H1 (cell line): ENCODE measurements at regions not wholly inside any gene's neighbourhood (a gene's known extent, or its start where the extent isn't known, plus 50 kb on each side); places are given as distances from the start of the nearest gene placed in this dataset.

Experiments used
- EGR1 ChIP-seq: IDR thresholded peaks from 2 replicates; pipeline ENCODE4 v1.6.1; 2011; ENCODE audit warnings: low read depth, low read length, borderline replicate concordance
- KDM4A ChIP-seq: IDR thresholded peaks from one replicate; pipeline ENCODE4 v1.7.1; 2012; ENCODE audit warnings: low read depth, mild to moderate bottlenecking, moderate library complexity, low read length, inconsistent platforms; ENCODE audit not compliant: severe bottlenecking
- NRF1 ChIP-seq: IDR thresholded peaks from 2 replicates; pipeline ENCODE4 v1.6.1; 2011; ENCODE audit warnings: mild to moderate bottlenecking, low read depth, low read length, improper control_type of control experiment
- POLR2A ChIP-seq, 2 experiments: IDR thresholded peaks; 1 replicate in 1 of 2; 2 replicates in 1 of 2; pipeline ENCODE4 v1.6.1; 2011; ENCODE audit warnings: low read depth in 2 of 2, low read length in 2 of 2, mild to moderate bottlenecking in 2 of 2; ENCODE audit errors: control extremely low read depth in 1 of 2
- SIN3A ChIP-seq, 2 experiments: IDR thresholded peaks in 1 of 2; conservative IDR thresholded peaks in 1 of 2; 2 replicates each; pipeline ENCODE4 v1.6.1; 2011 to 2012; ENCODE audit warnings: low read length in 2 of 2, improper control_type of control experiment in 1 of 2, low read depth in 1 of 2, mild to moderate bottlenecking in 1 of 2
- SIRT6 ChIP-seq: IDR thresholded peaks from one replicate; pipeline ENCODE4 v1.7.1; 2012; ENCODE audit warnings: low read length, inconsistent platforms
- TF ChIP-seq, protein P1 (sequence below): fragments of 300-600 bp; sonication (generic); IDR thresholded peaks from 2 replicates; pipeline ENCODE4 v1.7.1; 2012; ENCODE audit warnings: low read length, moderate library complexity, mild to moderate bottlenecking, inconsistent platforms; ENCODE audit not compliant: insufficient replicate concordance

DNA sequence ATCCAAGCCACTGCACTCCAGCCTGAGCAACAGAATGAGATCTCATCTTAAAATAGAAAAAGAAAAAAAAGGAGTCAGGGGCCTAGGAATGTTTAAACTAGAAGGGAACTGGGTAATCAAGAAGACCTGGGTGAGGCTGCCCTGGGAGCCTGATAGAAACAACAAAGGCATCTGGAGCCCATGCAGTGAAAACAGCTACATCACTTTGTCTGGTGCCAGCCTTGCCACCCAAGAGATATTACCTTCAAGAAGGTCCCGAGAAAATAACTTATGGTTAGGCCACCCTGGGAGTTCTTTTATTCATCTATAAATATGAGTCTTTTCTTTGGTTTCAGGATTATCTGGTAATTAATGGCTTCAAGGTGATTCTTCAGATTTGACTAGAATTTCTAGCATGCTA, 412.1 kb downstream of the METTL15 start (continued):
- no peak for TF ChIP-seq KDM4A
- TF ChIP-seq SIN3A (conservative IDR thresholded peaks at IDR 0.05 in 1 of 2, IDR thresholded peaks at IDR 0.05 in 1 of 2; ENCODE audit: low read depth in 1 of 2, low read length in 2 of 2), result no peak
- TF ChIP-seq NRF1, result no peak
- TF ChIP-seq SIRT6, result no peak
- TF ChIP-seq, protein P1, sequence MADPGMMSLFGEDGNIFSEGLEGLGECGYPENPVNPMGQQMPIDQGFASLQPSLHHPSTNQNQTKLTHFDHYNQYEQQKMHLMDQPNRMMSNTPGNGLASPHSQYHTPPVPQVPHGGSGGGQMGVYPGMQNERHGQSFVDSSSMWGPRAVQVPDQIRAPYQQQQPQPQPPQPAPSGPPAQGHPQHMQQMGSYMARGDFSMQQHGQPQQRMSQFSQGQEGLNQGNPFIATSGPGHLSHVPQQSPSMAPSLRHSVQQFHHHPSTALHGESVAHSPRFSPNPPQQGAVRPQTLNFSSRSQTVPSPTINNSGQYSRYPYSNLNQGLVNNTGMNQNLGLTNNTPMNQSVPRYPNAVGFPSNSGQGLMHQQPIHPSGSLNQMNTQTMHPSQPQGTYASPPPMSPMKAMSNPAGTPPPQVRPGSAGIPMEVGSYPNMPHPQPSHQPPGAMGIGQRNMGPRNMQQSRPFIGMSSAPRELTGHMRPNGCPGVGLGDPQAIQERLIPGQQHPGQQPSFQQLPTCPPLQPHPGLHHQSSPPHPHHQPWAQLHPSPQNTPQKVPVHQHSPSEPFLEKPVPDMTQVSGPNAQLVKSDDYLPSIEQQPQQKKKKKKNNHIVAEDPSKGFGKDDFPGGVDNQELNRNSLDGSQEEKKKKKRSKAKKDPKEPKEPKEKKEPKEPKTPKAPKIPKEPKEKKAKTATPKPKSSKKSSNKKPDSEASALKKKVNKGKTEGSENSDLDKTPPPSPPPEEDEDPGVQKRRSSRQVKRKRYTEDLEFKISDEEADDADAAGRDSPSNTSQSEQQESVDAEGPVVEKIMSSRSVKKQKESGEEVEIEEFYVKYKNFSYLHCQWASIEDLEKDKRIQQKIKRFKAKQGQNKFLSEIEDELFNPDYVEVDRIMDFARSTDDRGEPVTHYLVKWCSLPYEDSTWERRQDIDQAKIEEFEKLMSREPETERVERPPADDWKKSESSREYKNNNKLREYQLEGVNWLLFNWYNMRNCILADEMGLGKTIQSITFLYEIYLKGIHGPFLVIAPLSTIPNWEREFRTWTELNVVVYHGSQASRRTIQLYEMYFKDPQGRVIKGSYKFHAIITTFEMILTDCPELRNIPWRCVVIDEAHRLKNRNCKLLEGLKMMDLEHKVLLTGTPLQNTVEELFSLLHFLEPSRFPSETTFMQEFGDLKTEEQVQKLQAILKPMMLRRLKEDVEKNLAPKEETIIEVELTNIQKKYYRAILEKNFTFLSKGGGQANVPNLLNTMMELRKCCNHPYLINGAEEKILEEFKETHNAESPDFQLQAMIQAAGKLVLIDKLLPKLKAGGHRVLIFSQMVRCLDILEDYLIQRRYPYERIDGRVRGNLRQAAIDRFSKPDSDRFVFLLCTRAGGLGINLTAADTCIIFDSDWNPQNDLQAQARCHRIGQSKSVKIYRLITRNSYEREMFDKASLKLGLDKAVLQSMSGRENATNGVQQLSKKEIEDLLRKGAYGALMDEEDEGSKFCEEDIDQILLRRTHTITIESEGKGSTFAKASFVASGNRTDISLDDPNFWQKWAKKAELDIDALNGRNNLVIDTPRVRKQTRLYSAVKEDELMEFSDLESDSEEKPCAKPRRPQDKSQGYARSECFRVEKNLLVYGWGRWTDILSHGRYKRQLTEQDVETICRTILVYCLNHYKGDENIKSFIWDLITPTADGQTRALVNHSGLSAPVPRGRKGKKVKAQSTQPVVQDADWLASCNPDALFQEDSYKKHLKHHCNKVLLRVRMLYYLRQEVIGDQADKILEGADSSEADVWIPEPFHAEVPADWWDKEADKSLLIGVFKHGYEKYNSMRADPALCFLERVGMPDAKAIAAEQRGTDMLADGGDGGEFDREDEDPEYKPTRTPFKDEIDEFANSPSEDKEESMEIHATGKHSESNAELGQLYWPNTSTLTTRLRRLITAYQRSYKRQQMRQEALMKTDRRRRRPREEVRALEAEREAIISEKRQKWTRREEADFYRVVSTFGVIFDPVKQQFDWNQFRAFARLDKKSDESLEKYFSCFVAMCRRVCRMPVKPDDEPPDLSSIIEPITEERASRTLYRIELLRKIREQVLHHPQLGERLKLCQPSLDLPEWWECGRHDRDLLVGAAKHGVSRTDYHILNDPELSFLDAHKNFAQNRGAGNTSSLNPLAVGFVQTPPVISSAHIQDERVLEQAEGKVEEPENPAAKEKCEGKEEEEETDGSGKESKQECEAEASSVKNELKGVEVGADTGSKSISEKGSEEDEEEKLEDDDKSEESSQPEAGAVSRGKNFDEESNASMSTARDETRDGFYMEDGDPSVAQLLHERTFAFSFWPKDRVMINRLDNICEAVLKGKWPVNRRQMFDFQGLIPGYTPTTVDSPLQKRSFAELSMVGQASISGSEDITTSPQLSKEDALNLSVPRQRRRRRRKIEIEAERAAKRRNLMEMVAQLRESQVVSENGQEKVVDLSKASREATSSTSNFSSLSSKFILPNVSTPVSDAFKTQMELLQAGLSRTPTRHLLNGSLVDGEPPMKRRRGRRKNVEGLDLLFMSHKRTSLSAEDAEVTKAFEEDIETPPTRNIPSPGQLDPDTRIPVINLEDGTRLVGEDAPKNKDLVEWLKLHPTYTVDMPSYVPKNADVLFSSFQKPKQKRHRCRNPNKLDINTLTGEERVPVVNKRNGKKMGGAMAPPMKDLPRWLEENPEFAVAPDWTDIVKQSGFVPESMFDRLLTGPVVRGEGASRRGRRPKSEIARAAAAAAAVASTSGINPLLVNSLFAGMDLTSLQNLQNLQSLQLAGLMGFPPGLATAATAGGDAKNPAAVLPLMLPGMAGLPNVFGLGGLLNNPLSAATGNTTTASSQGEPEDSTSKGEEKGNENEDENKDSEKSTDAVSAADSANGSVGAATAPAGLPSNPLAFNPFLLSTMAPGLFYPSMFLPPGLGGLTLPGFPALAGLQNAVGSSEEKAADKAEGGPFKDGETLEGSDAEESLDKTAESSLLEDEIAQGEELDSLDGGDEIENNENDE, result no peak
- TF ChIP-seq POLR2A (IDR thresholded peaks at IDR 0.05; ENCODE audit: control extremely low read depth in 1 of 2, low read depth in 2 of 2, low read length in 2 of 2), result no peak
- TF ChIP-seq EGR1, result no peak
